GM12864 (cell line): ENCODE measurements at regions not wholly inside any gene's neighbourhood (a gene's known extent, or its start where the extent isn't known, plus 50 kb on each side); places are given as distances from the start of the nearest gene placed in this dataset.

ENCODE experiments used
- DNase-seq: peaks from one replicate; pipeline ENCODE4 v3.0.0-alpha.2; 2011; ENCODE audit warnings: low read depth
- H3K4me3 ChIP-seq: 2 replicates; pipeline ENCODE4 v1.5.1; 2011; ENCODE audit warnings: mild to moderate bottlenecking, low read depth, low read length, control low read depth
- TF ChIP-seq, protein P1 (sequence below): IDR thresholded peaks from 2 replicates; pipeline ENCODE4 v1.5.1; 2011; ENCODE audit warnings: low read depth, mild to moderate bottlenecking, moderate library complexity, low read length, control low read depth, inconsistent platforms; ENCODE audit errors: missing control alignments

- no peak overlapping the region for H3K4me3 ChIP-seq
- DNase-seq: no peak
- TF ChIP-seq, protein P1, sequence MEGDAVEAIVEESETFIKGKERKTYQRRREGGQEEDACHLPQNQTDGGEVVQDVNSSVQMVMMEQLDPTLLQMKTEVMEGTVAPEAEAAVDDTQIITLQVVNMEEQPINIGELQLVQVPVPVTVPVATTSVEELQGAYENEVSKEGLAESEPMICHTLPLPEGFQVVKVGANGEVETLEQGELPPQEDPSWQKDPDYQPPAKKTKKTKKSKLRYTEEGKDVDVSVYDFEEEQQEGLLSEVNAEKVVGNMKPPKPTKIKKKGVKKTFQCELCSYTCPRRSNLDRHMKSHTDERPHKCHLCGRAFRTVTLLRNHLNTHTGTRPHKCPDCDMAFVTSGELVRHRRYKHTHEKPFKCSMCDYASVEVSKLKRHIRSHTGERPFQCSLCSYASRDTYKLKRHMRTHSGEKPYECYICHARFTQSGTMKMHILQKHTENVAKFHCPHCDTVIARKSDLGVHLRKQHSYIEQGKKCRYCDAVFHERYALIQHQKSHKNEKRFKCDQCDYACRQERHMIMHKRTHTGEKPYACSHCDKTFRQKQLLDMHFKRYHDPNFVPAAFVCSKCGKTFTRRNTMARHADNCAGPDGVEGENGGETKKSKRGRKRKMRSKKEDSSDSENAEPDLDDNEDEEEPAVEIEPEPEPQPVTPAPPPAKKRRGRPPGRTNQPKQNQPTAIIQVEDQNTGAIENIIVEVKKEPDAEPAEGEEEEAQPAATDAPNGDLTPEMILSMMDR: no peak
Observed at GRCh38 chr12:126760092-126760491, 1506.9 kb upstream of the TMEM132C start.

DNA sequence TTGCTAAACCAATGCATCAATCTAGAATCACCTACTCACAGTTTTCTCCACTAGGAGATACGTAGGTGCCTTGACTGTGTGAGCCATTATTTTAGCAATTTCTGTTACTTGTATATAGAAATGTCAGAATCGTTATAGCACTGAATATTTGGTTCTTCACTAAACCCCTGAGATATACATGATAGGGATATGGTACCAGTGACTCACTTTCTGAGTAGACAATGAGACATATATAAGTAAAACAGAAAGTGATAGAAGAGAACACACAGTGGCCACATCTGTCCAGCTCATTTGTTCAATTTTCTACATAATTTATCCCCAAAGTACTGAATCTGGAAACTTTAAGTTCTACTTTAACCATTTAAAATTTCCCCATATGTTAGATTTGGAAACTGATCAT is 1505.5 kb upstream of the TMEM132C start:
- DNase-seq: no peak
- H3K4me3 ChIP-seq: no peak overlapping the region
- TF ChIP-seq, protein P1: no peak

DNA sequence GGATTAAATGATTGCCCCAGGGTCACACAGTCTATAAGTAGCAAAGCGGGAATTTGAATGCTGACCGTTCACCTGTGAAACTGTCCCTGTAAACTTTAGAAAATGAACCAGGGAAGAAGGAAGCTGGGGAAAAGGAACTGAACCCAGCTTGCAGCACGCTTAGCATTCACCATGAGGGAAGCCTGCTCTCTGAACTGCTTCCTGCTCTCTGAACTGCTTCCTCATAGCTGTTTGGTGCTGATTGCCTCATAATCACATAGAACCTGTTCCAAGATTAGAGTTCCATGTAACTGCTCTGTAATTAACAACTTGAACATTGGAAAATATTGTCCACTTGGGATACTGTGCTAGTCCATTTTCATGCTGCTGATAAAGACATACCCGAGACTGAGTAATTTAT is 1504.8 kb upstream of the TMEM132C start:
- no peak for DNase-seq
- TF ChIP-seq, protein P1: no peak
- H3K4me3 ChIP-seq: no peak overlapping the region

DNA sequence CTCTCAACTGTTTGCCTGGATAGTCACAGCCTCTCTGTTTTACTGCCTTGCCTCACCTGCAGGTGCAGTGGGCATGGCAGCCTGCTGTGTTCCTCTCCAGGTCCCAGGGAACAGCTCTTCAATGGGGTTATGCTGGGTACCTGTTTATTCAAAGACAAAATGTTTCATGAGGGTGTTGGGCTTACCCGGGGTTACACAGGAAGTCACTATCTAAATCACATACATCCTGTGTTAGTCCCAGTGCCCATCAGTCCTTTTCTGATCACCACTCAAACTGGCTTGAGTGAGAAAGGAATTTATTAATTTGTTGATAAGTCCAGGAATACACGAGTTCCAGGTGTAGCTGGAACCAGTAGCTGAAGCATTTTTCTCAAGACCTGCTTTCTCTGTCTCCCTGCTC is 1503.6 kb upstream of the TMEM132C start:
- TF ChIP-seq, protein P1: no peak
- DNase-seq: no peak
- no peak overlapping the region for H3K4me3 ChIP-seq

GRCh38 chr12:126767334-126767733 is 1499.6 kb upstream of the TMEM132C start:
- H3K4me3 ChIP-seq: no peak overlapping the region
- DNase-seq: no peak
- TF ChIP-seq, protein P1: no peak

- DNase-seq: no peak
- TF ChIP-seq, protein P1: no peak
- no peak overlapping the region for H3K4me3 ChIP-seq
Observed at GRCh38 chr12:126768517-126768916, 1498.5 kb upstream of the TMEM132C start.

- DNase-seq: no peak
- no peak overlapping the region for H3K4me3 ChIP-seq
- TF ChIP-seq, protein P1: no peak
Observed at GRCh38 chr12:126770188-126770587, 1496.8 kb upstream of the TMEM132C start.
